Vagina (tissue), 2 donors: ENCODE measurements at regions not wholly inside any gene's neighbourhood (a gene's known extent, or its start where the extent isn't known, plus 50 kb on each side); places are given as distances from the start of the nearest gene placed in this dataset.

Source experiments
- DNase-seq, 2 donors: peaks; one replicate each; pipeline ENCODE4 v3.0.0-alpha.2; 2017; ENCODE audit errors: extremely low spot score in 2 of 2
- H3K27ac ChIP-seq: fragments of 200-600 bp; sonication (generic); one replicate; pipeline ENCODE4 v1.5.1; 2019
- H3K27me3 ChIP-seq: fragments of 200-600 bp; sonication (generic); one replicate; pipeline ENCODE4 v1.5.1; 2019
- H3K36me3 ChIP-seq, 2 donors: fragments of 200-600 bp; sonication (generic); one replicate each; pipeline ENCODE4 v1.5.1; 2017 to 2019
- H3K4me1 ChIP-seq: fragments of 200-600 bp; sonication (generic); one replicate; pipeline ENCODE4 v1.5.1; 2019
- H3K4me3 ChIP-seq, 2 donors: fragments of 200-600 bp; sonication (generic); 1 replicate in 1 of 2; 2 replicates in 1 of 2; pipeline ENCODE4 v1.5.1; 2016 to 2019
- H3K9me3 ChIP-seq: fragments of 200-600 bp; sonication (generic); one replicate; pipeline ENCODE4 v1.5.1; 2019
- POLR2A ChIP-seq, 2 donors: fragments of 450-650 bp; IDR thresholded peaks; one replicate each; pipeline ENCODE4 v1.6.1; 2017; ENCODE audit warnings: antibody characterized with exemption in 2 of 2, mild to moderate bottlenecking in 2 of 2, moderate library complexity in 2 of 2
- POLR2AphosphoS5 ChIP-seq, 2 donors: sonication (generic); formaldehyde crosslinking; IDR thresholded peaks; one replicate each; pipeline ENCODE4 v1.9.0; 2017; ENCODE audit warnings: antibody characterized with exemption in 2 of 2, mild to moderate bottlenecking in 2 of 2, low read depth in 1 of 2; ENCODE audit not compliant: insufficient read depth in 1 of 2
- intact Hi-C: fragments of 100-400 bp; cut with DNase I; formaldehyde crosslinking; loops from one replicate; pipeline ENCODE4 v1.15.1; 2023
- TF ChIP-seq, protein P1 (sequence below), 3 experiments: fragments of 450-650 bp in 2 of 3; fragments of 200-600 bp in 1 of 3; sonication (generic) in 1 of 3; IDR thresholded peaks; one replicate each; pipeline ENCODE4 v1.5.1; 2017 to 2019; ENCODE audit warnings: antibody characterized with exemption in 3 of 3, mild to moderate bottlenecking in 2 of 3, moderate library complexity in 2 of 3

- TF ChIP-seq POLR2AphosphoS5 (IDR thresholded peaks at IDR 0.05; ENCODE audit: insufficient read depth in 1 of 2, low read depth in 1 of 2) (no peak), POLR2A (IDR thresholded peaks at IDR 0.05) (no peak)
- TF ChIP-seq, protein P1, sequence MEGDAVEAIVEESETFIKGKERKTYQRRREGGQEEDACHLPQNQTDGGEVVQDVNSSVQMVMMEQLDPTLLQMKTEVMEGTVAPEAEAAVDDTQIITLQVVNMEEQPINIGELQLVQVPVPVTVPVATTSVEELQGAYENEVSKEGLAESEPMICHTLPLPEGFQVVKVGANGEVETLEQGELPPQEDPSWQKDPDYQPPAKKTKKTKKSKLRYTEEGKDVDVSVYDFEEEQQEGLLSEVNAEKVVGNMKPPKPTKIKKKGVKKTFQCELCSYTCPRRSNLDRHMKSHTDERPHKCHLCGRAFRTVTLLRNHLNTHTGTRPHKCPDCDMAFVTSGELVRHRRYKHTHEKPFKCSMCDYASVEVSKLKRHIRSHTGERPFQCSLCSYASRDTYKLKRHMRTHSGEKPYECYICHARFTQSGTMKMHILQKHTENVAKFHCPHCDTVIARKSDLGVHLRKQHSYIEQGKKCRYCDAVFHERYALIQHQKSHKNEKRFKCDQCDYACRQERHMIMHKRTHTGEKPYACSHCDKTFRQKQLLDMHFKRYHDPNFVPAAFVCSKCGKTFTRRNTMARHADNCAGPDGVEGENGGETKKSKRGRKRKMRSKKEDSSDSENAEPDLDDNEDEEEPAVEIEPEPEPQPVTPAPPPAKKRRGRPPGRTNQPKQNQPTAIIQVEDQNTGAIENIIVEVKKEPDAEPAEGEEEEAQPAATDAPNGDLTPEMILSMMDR (IDR thresholded peaks at IDR 0.05), result no peak
- Histone ChIP-seq H3K27me3 (no peaks in the 10 kb centered on the region), H3K9me3 (no peaks in the 10 kb centered on the region), H3K27ac (no peak overlapping the region), H3K4me1 (no peaks in the 10 kb centered on the region), H3K36me3 (no peaks in the 10 kb centered on the region), H3K4me3 (no peak overlapping the region)
- intact Hi-C loops, result no loop called here
- DNase-seq, result no peak
Measured at GRCh38 chr15:77768107-77768506, 135.4 kb upstream of the LINGO1 start.

DNA sequence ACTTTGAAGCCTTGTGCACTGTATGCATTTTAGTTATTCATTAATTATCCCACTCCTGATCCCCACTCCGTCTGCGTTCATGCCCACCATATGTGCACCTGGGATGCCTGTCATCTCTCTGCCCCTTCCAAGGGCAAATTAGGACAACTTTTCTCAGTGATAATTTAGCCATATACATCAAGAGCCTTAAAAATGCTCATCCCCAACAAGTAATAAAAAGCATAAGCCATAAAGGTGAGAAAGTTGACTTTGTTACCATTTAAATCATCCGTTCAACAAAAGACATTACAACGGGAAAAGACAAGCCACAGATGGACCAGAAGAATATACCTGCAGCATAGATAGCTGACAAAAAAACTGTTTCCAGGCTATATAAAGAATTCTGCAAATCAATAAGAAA is 131.4 kb upstream of the LINGO1 start:
- no peaks in the 10 kb centered on the region for H3K27me3 ChIP-seq
- no peaks in the 10 kb centered on the region for H3K4me1 ChIP-seq
- no peaks in the 10 kb centered on the region for H3K9me3 ChIP-seq
- H3K36me3 ChIP-seq, result no peaks in the 10 kb centered on the region
- intact Hi-C loops, result no loop called here
- H3K4me3 ChIP-seq, result no peak overlapping the region
- no peak for DNase-seq
- H3K27ac ChIP-seq, result no peak overlapping the region
- TF ChIP-seq, protein P1 (IDR thresholded peaks at IDR 0.05), result no peak
- TF ChIP-seq POLR2A (IDR thresholded peaks at IDR 0.05) (no peak), POLR2AphosphoS5 (IDR thresholded peaks at IDR 0.05; ENCODE audit: insufficient read depth in 1 of 2, low read depth in 1 of 2) (no peak)

DNA sequence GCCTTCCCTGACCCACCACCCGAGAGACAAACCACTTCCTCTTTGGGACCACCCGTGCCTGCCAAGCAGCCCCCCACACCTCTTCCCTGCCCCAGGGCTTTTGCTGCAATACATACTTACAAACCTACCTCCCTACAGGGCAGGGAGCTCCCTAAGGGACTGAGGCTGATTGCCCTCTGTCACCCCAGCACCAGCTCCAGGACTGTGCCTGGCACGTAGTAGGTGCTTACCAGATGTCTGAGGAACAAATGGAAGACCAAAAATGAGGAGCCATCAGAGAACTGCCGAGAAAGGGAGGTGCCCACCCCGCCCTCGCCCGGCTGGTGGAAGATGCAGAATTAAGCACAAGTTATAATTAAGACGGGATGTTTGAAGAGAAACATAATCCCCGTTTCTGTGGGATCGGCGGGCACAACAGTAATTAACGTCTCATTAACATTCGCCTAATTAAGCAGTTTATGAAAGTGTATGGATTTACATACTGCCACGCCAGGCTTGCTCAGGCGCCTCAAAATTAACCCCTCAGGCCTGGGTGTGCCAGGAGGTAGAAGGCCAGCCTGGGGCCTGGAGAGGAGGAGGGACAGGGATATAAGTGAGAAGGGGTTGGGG is 130.1 kb upstream of the LINGO1 start:
- no peak overlapping the region for H3K4me3 ChIP-seq
- H3K36me3 ChIP-seq, result no peaks in the 10 kb centered on the region
- H3K27me3 ChIP-seq, result no peaks in the 10 kb centered on the region
- H3K4me1 ChIP-seq, result no peaks in the 10 kb centered on the region
- no peaks in the 10 kb centered on the region for H3K9me3 ChIP-seq
- intact Hi-C loops, result no loop called here
- DNase-seq, result no peak
- TF ChIP-seq POLR2AphosphoS5 (IDR thresholded peaks at IDR 0.05; ENCODE audit: insufficient read depth in 1 of 2, low read depth in 1 of 2), result no peak
- no peak for TF ChIP-seq POLR2A (IDR thresholded peaks at IDR 0.05)
- TF ChIP-seq, protein P1 (IDR thresholded peaks at IDR 0.05), result no peak
- H3K27ac ChIP-seq, result no peak overlapping the region

- Histone ChIP-seq H3K4me3 (no peak overlapping the region), H3K4me1 (no peaks in the 10 kb centered on the region), H3K9me3 (no peaks in the 10 kb centered on the region), H3K36me3 (no peaks in the 10 kb centered on the region), H3K27me3 (no peaks in the 10 kb centered on the region), H3K27ac (no peak overlapping the region)
- TF ChIP-seq, protein P1 (IDR thresholded peaks at IDR 0.05), result no peak
- TF ChIP-seq POLR2AphosphoS5 (IDR thresholded peaks at IDR 0.05; ENCODE audit: insufficient read depth in 1 of 2, low read depth in 1 of 2) (no peak), POLR2A (IDR thresholded peaks at IDR 0.05) (no peak)
- intact Hi-C loops, result no loop called here
- no peak for DNase-seq
Measured at GRCh38 chr15:77759896-77760592, 127.3 kb upstream of the LINGO1 start.

GRCh38 chr15:77753939-77754338 is 121.2 kb upstream of the LINGO1 start:
- Histone ChIP-seq H3K4me3 (no peak overlapping the region), H3K9me3 (no peaks in the 10 kb centered on the region), H3K27ac (no peak overlapping the region), H3K27me3 (no peaks in the 10 kb centered on the region), H3K36me3 (no peaks in the 10 kb centered on the region), H3K4me1 (no peaks in the 10 kb centered on the region)
- no peak for DNase-seq
- TF ChIP-seq POLR2A (IDR thresholded peaks at IDR 0.05) (no peak), POLR2AphosphoS5 (IDR thresholded peaks at IDR 0.05; ENCODE audit: insufficient read depth in 1 of 2, low read depth in 1 of 2) (no peak)
- TF ChIP-seq, protein P1 (IDR thresholded peaks at IDR 0.05), result no peak
- intact Hi-C loops, result no loop called here
